MM.1S (cell line): ENCODE measurements at regions not wholly inside any gene's neighbourhood (a gene's known extent, or its start where the extent isn't known, plus 50 kb on each side); places are given as distances from the start of the nearest gene placed in this dataset.

ENCODE experiments used
- CTCF ChIP-seq: fragments of 300-600 bp; sonication (generic); IDR thresholded peaks from 2 replicates; pipeline ENCODE4 v1.5.1; 2016; ENCODE audit warnings: antibody characterized with exemption, low read length, mixed read lengths
- EZH2 ChIP-seq: fragments of 300-600 bp; sonication (generic); optimal IDR thresholded peaks from 2 replicates; pipeline ENCODE3; 2017; ENCODE audit warnings: low read depth, mild to moderate bottlenecking, antibody characterized with exemption, low read length, mixed read lengths

- no peak for TF ChIP-seq CTCF
- TF ChIP-seq EZH2: no peak
Measured at GRCh38 chr11:97570636-97571035, 1180.8 kb downstream of the JRKL start.
